IPS-18c (cell line): ENCODE measurements at regions not wholly inside any gene's neighbourhood (a gene's known extent, or its start where the extent isn't known, plus 50 kb on each side); places are given as distances from the start of the nearest gene placed in this dataset.

Experiments used
- H3K4me3 ChIP-seq: 2 replicates; pipeline ENCODE4 v1.7.0; 2013; ENCODE audit warnings: low read depth, mild to moderate bottlenecking, low read length, moderate library complexity; ENCODE audit not compliant: insufficient read depth
- H3K9me3 ChIP-seq: one replicate; pipeline ENCODE4 v1.6.1; 2013; ENCODE audit warnings: mild to moderate bottlenecking, low read length, moderate library complexity; ENCODE audit not compliant: control insufficient read depth, insufficient read depth

DNA sequence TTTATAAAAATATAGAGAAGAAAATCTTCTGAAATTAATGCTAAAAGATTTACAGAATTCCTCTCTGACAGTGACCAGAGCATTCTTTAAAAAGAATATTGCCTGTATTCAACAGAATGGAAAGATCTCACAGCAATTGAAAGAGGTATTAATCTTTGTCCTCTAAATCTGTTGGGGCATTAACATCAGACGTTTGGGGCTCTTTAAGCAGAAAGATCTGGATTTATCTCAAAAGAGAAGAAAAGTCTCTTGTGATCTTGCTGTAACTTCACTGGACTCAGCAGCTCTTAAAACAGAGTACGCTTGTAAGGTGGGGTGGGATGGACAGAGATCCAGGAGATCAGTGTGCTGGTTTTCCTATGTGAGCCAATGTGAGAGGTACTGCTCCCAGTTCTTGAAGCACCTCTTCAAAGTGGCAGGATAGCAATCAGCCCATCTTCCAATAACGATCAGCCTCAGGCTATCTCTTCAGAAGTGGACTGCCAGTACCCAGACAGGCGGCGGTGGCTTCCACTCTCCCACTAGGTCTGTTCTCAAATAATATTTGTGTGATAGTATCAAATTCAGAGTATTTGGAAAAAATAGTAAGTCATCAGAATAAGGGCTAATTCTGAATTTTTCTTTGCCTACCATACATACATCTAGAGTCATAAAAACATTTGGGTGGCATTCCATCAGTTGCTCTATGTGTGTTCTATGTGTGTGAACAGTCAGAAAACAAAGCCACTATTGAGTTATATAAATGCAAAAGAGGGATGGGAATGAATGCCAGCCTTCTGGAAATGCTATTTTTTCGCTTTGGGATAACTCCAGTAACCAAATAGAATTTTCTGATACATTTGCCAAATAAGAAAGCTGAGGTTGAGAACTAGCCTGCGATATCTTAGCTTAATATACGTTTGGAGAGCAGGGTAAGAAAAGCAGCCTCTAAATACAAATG lies 237.4 kb upstream of the RGS6 start:
- Histone ChIP-seq H3K9me3 (no peaks in the 10 kb centered on the region), H3K4me3 (no peak overlapping the region)

GRCh38 chr14:71695611-71696350 lies 236.4 kb upstream of the RGS6 start:
- Histone ChIP-seq H3K9me3 (no peaks in the 10 kb centered on the region), H3K4me3 (no peak overlapping the region)

DNA sequence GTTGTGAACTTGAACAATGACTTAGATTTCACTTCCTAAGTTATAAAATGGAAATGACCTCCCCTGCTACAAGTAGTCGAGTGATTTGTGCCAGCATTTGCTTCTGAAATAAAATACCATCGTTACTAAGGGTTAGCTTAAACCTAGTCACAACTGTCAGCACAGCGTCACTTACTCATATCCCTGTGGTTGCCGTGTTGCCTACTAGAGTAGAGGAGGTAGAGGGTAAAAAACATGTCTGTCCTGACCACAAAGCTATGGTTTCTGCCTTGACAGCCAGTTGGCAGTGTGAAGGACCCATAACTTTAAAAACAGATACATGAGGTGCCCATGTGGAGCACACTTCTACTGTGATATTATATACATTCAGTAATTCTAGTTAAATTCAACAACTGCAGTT lies 234.2 kb upstream of the RGS6 start:
- H3K9me3 ChIP-seq = no peaks in the 10 kb centered on the region
- no peak overlapping the region for H3K4me3 ChIP-seq

- no peak overlapping the region for H3K4me3 ChIP-seq
- no peaks in the 10 kb centered on the region for H3K9me3 ChIP-seq
Observed at GRCh38 chr14:71698673-71699072, 233.6 kb upstream of the RGS6 start.

DNA sequence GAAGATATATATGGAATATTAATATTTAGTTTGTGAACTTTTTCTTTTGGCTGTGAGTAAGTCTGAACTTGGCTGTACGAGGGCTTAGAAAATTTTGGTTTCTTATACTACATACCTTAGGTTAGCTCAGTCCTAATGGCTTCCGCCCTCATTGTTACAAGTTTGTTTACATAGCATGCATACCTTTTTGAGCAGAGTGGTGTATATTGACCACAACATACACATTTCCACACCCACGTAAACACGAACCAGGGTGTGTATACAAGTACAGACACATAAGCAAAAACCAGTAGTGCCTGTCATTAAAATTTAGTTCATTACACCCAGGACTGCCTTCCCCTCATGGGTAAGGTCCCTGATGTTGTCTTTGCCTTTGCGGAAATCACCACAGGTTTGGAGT lies 230.2 kb upstream of the RGS6 start:
- H3K9me3 ChIP-seq = no peaks in the 10 kb centered on the region
- H3K4me3 ChIP-seq = no peak overlapping the region

GRCh38 chr14:71702786-71703185 lies 229.4 kb upstream of the RGS6 start:
- no peaks in the 10 kb centered on the region for H3K9me3 ChIP-seq
- no peak overlapping the region for H3K4me3 ChIP-seq

DNA sequence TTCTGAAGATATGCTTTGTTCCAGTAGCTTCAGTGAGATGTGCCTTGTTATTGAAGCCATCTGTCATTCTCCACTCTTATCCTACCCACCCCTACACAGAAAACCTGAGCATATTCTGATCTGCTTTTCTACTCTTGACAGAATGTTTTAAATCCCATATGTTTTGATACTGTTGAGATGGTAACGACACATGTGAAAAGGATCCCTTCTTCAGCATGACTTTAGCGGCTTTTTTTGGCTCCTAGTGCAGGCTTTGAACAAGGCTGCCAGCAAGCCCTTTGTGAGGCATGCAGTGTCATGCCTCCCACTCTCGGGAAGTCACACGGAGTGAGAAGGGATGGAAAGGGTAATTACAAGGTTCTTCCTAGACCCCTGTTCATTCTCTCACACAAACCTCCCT lies 228.8 kb upstream of the RGS6 start:
- Histone ChIP-seq H3K4me3 (no peak overlapping the region), H3K9me3 (no peaks in the 10 kb centered on the region)

DNA sequence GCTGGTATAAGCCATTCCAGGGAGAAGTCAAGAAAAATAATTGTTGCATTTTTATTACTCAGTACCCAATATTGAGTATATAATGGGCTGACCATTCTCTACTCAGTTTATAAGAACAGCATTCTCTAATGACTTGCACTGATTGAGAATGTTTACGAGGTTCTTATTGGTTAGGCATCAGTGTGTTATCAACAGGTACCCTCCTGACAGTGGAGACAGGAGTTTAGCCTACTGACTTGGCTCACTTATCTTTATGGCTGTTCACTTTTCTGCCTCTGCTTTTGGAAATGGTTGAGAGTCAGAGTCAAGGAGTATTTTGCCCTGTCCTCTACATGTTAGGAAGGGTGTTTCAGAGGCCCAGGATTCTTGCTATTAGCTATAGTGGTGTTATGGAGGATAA lies 228.0 kb upstream of the RGS6 start:
- Histone ChIP-seq H3K4me3 (no peak overlapping the region), H3K9me3 (no peaks in the 10 kb centered on the region)

- H3K9me3 ChIP-seq = no peaks in the 10 kb centered on the region
- no peak overlapping the region for H3K4me3 ChIP-seq
Observed at GRCh38 chr14:71705460-71705859, 226.8 kb upstream of the RGS6 start.

DNA sequence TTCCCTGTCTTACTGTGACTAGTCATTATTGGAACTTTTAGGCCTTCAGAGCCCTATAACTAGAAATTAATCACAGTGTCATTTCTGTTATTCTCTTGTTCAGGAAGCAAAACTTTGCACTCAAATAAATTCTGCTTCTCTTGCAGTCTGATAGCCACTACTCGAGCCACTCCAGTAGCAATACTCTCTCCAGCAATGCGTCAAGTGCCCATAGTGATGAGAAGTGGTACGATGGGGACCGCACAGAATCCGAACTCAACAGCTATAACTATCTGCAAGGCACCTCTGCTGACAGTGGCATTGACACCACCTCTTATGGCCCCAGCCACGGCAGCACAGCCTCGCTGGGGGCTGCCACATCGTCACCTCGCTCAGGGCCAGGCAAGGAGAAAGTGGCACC lies 223.2 kb upstream of the RGS6 start:
- no peaks in the 10 kb centered on the region for H3K9me3 ChIP-seq
- H3K4me3 ChIP-seq = no peak overlapping the region

DNA sequence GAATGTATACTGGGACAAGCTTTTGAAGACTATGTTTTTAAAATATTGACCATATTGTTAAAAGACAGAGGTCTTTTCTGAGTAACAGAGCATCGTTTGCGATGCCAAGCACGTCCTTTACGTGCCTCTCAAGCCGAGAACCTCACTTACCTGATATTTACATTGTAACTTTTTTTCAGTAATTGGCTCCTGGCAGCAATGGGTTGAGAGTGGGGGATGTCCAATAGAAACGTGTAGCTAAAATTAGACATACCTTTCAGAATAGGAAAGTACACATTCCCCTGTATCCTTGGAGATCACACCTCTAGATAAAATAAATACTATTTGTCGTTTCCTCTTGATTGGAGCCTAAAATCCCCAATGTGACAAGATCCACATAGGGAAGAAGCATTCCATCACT lies 222.2 kb upstream of the RGS6 start:
- Histone ChIP-seq H3K9me3 (no peaks in the 10 kb centered on the region), H3K4me3 (no peak overlapping the region)

DNA sequence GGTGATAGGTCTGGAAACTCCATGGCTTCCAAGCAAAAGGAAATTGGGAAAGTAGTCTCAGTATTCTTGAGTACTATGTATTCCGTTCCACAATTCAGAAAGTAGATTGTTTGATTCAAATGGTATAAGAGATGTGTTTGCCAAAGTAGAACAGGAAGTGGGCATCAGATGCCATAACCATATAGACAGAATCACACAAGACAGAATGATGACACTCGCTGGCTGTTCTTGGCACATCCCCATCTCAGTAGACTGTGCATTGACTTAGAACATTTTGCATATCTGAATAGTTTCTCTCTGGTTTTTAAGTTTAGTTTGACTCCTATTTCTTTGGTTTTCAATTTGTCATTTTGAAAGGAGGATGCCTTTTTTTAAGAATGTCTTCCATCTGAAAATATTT lies 221.1 kb upstream of the RGS6 start:
- Histone ChIP-seq H3K4me3 (no peak overlapping the region), H3K9me3 (no peaks in the 10 kb centered on the region)

GRCh38 chr14:71711619-71712018 lies 220.6 kb upstream of the RGS6 start:
- H3K4me3 ChIP-seq = no peak overlapping the region
- no peaks in the 10 kb centered on the region for H3K9me3 ChIP-seq

DNA sequence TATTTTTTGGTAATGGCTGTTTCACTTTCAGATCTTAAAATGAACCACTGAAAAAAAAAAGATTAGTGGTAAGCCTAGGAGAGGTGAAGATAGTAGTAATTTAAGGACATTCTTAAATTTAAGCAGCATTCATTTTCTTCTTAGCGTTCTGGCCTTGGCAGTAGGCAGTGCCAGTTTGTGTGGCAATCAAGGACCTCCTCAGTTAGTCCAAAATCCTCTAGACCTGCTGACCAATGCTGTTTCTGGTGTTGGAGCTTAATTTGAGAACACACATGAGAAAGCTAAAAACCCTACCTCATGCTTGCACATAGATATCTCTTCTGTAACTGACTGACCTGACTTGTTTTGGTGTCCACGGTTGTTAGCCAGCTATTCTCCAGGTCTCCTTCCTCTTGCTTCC lies 219.8 kb upstream of the RGS6 start:
- H3K4me3 ChIP-seq = no peak overlapping the region

DNA sequence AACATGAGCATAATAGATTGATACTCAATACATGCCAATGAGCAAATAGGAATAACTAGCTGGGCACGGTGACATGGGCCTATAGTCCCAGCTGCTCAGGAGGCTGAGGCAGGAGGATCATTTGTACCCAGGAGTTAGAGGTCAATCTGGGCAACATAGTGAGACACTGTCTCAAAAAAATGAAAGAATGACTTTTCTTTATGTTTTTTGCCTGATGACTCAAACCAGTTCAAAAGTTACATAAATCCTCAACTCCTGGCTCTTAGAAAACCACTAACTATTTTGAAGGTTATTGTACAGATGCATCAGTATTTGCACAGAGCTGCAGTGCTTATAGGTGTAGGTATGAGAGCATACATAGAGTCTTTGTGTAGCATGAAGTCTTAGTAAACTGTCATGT lies 219.2 kb upstream of the RGS6 start:
- H3K4me3 ChIP-seq = no peak overlapping the region
- no peaks in the 10 kb centered on the region for H3K9me3 ChIP-seq

More for the DNA sequence above, 219.8 kb upstream of the RGS6 start:
- no peaks in the 10 kb centered on the region for H3K9me3 ChIP-seq

GRCh38 chr14:71713451-71713850 lies 218.8 kb upstream of the RGS6 start:
- H3K4me3 ChIP-seq = no peak overlapping the region
- no peaks in the 10 kb centered on the region for H3K9me3 ChIP-seq

DNA sequence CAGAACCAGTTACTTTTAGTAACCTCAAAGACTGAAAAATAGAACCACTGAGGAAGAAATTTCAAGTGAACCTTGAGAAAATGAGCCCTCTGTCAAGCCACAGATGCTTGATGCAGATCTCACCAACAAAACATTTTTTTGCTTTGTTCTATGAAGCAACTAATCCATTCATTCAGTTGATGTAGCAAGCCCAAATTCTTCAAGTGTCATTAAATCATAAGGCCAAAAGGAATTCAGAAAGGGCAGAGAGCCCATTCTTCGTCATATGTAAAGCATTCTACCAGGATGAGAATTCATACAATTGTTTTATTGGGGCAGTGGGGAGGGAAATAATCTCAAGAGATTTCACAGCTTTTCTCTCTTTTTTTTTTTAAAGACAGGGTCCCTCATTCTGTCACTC lies 218.0 kb upstream of the RGS6 start:
- H3K9me3 ChIP-seq = no peaks in the 10 kb centered on the region
- no peak overlapping the region for H3K4me3 ChIP-seq

- no peaks in the 10 kb centered on the region for H3K9me3 ChIP-seq
Observed at GRCh38 chr14:71716041-71716772, 216.0 kb upstream of the RGS6 start.

More at GRCh38 chr14:71716041-71716772, 216.0 kb upstream of the RGS6 start:
- no peak overlapping the region for H3K4me3 ChIP-seq
